Endothelial cell of umbilical vein (primary cell): ENCODE measurements at regions not wholly inside any gene's neighbourhood (a gene's known extent, or its start where the extent isn't known, plus 50 kb on each side); places are given as distances from the start of the nearest gene placed in this dataset.

Experiments
- BruUV-seq: library from RNA; stranded (reverse); fragments of 400-500 nt; replicated peaks from 2 replicates; lab custom pipeline; 2021; lab: Mats Ljungman, UMichigan
- CTCF ChIA-PET: fragments of 300-600, 350-600 bp; sonication (Branson Sonifier 250); formaldehyde crosslinking; loops from one replicate; lab custom pipeline; 2021; ENCODE audit warnings: antibody characterized with exemption, inconsistent platforms; lab: Charles Lee
- POLR2A ChIA-PET: fragments of 300-600, 350-600 bp; sonication (Branson Sonifier 250); formaldehyde crosslinking; loops from one replicate; lab custom pipeline; 2021; ENCODE audit warnings: antibody characterized with exemption, inconsistent platforms; lab: Charles Lee
- DNase-seq: peaks from one replicate; pipeline ENCODE4 v3.0.0-alpha.2; 2011; ENCODE audit warnings: low read depth, low spot score
- FAIRE-seq: peaks from 2 replicates; lab custom pipeline; 2011; peaks lifted over from hg19 to GRCh38; lab: Jason Lieb, UNC
- H2AFZ ChIP-seq: 2 replicates; pipeline ENCODE4 v1.6.0; 2012; ENCODE audit warnings: low read depth, low read length, control low read depth, inconsistent platforms
- H3K27ac ChIP-seq: 2 replicates; pipeline ENCODE4 v1.5.1; 2011; ENCODE audit warnings: low read depth, mild to moderate bottlenecking, control low read depth, low read length, moderate library complexity; ENCODE audit not compliant: insufficient read depth
- H3K27me3 ChIP-seq, 2 experiments: 2 replicates each; pipeline versions ENCODE4 v1.6.0 to v1.6.1; 2011; ENCODE audit warnings: low read length in 2 of 2, mixed read lengths in 1 of 2; ENCODE audit not compliant: control insufficient read depth in 2 of 2, insufficient read depth in 2 of 2
- H3K36me3 ChIP-seq, 2 experiments: 2 replicates in 1 of 2; 3 replicates in 1 of 2; pipeline ENCODE4 v1.5.1; 2011; ENCODE audit warnings: low read length in 2 of 2, mild to moderate bottlenecking in 1 of 2, moderate library complexity in 1 of 2; ENCODE audit not compliant: control insufficient read depth in 2 of 2, insufficient read depth in 2 of 2; ENCODE audit errors: extremely low read depth in 1 of 2
- H3K4me1 ChIP-seq: 3 replicates; pipeline ENCODE4 v1.5.1; 2011; ENCODE audit warnings: mild to moderate bottlenecking, low read length; ENCODE audit not compliant: control insufficient read depth, insufficient read depth; ENCODE audit errors: extremely low read depth
- H3K4me2 ChIP-seq: 2 replicates; pipeline ENCODE4 v1.6.1; 2011; ENCODE audit warnings: low read length, control low read depth, mixed read lengths; ENCODE audit not compliant: insufficient read depth
- H3K4me3 ChIP-seq, 3 experiments: fragments of 200-600 bp in 1 of 3; sonication (generic), shearing (Covaris generic) in 1 of 3; replicated peaks in 1 of 3; 2 replicates each; pipeline ENCODE4 v1.5.1; 2011 to 2016; ENCODE audit warnings: control low read depth in 3 of 3, low read length in 3 of 3, mild to moderate bottlenecking in 2 of 3, inconsistent platforms in 1 of 3, low read depth in 1 of 3, moderate library complexity in 1 of 3; ENCODE audit not compliant: insufficient read depth in 1 of 3
- H3K79me2 ChIP-seq: 2 replicates; pipeline ENCODE4 v1.6.0; 2012; ENCODE audit warnings: low read length, inconsistent platforms; ENCODE audit not compliant: control insufficient read depth, insufficient read depth
- H3K9ac ChIP-seq: replicated peaks from 2 replicates; pipeline ENCODE3; 2011; ENCODE audit warnings: low read length, control low read depth; ENCODE audit not compliant: insufficient read depth; ENCODE audit errors: extremely low read depth
- H3K9me1 ChIP-seq: replicated peaks from 3 replicates; pipeline ENCODE4 v1.6.0; 2011; ENCODE audit warnings: mild to moderate bottlenecking, low read length; ENCODE audit not compliant: control insufficient read depth, insufficient read depth; ENCODE audit errors: extremely low read depth
- H3K9me3 ChIP-seq: replicated peaks from 2 replicates; pipeline ENCODE4 v1.5.1; 2012; ENCODE audit warnings: low read length, inconsistent platforms; ENCODE audit not compliant: control insufficient read depth, insufficient read depth
- H4K20me1 ChIP-seq: replicated peaks from 2 replicates; pipeline ENCODE3; 2011; ENCODE audit warnings: mild to moderate bottlenecking, low read length; ENCODE audit not compliant: control insufficient read depth, insufficient read depth; ENCODE audit errors: extremely low read depth
- CTCF ChIP-seq, 2 donors: IDR thresholded peaks; 1 replicate in 1 of 2; 2 replicates in 1 of 2; pipeline ENCODE4 v1.5.1; 2011; ENCODE audit warnings: low read length in 2 of 2, mild to moderate bottlenecking in 2 of 2, moderate library complexity in 2 of 2, control low read depth in 1 of 2, inconsistent platforms in 1 of 2, low read depth in 1 of 2; ENCODE audit not compliant: insufficient read depth in 1 of 2; ENCODE audit errors: extremely low read depth in 1 of 2
- EZH2 ChIP-seq: IDR thresholded peaks from 2 replicates; pipeline ENCODE4 v1.6.1; 2012; ENCODE audit warnings: borderline replicate concordance, low read depth, mild to moderate bottlenecking, moderate library complexity, low read length, inconsistent platforms; ENCODE audit not compliant: severe bottlenecking
- FOS ChIP-seq: IDR thresholded peaks from 2 replicates; pipeline ENCODE4 v1.6.1; 2011; ENCODE audit warnings: mild to moderate bottlenecking, low read length, moderate library complexity, borderline replicate concordance; ENCODE audit not compliant: insufficient read depth
- GATA2 ChIP-seq: IDR thresholded peaks from 2 replicates; pipeline ENCODE4 v1.7.0; 2011; ENCODE audit warnings: low read depth, mild to moderate bottlenecking, moderate library complexity, mixed read lengths, low read length; ENCODE audit not compliant: insufficient read length, insufficient read depth
- JUN ChIP-seq: IDR thresholded peaks from 2 replicates; pipeline ENCODE4 v1.6.1; 2011; ENCODE audit warnings: borderline replicate concordance, low read depth; ENCODE audit not compliant: insufficient read length, insufficient read depth
- MAX ChIP-seq: IDR thresholded peaks from 2 replicates; pipeline ENCODE4 v1.6.1; 2011; ENCODE audit not compliant: insufficient read depth, insufficient read length
- MYC ChIP-seq: IDR thresholded peaks from one replicate; pipeline ENCODE4 v1.6.1; 2011; ENCODE audit warnings: mild to moderate bottlenecking, low read depth, low read length
- POLR2A ChIP-seq: IDR thresholded peaks from 2 replicates; pipeline ENCODE4 v1.6.1; 2012; ENCODE audit warnings: low read depth, mild to moderate bottlenecking, control low read depth, low read length
- POLR2AphosphoS5 ChIP-seq: IDR thresholded peaks from 2 replicates; pipeline ENCODE4 v1.6.1; 2012; ENCODE audit warnings: low read depth, mild to moderate bottlenecking, control low read depth, low read length, moderate library complexity; ENCODE audit not compliant: insufficient read depth
- dilution Hi-C: fragments of 300-500 bp; cut with MboI; formaldehyde crosslinking; loops from one replicate; pipeline ENCODE4 v1.15.0; 2019; ENCODE audit warnings: low sequenced_read_pairs; ENCODE audit not compliant: extremely low pct_ligation_motif_present
- intact Hi-C: fragments of 100-400 bp; cut with micrococcal nuclease; formaldehyde crosslinking; loops from one replicate; pipeline ENCODE4 v1.10.0; 2022

GRCh38 chr4:62344474-62344873 is 1144.3 kb downstream of the ADGRL3 start:
- H3K9me1 ChIP-seq: no peaks in the 10 kb centered on the region
- no peaks in the 10 kb centered on the region for H3K36me3 ChIP-seq
- H3K9me3 ChIP-seq: peaks cover 6% of the 10 kb centered on the region
- no peak for TF ChIP-seq EZH2
- no peak for TF ChIP-seq GATA2
- TF ChIP-seq CTCF (IDR thresholded peaks at IDR 0.05; ENCODE audit: extremely low read depth in 1 of 2, insufficient read depth in 1 of 2, low read depth in 1 of 2, low read length in 2 of 2): no peak
- no peak for TF ChIP-seq POLR2AphosphoS5
- no peak overlapping the region for H3K27ac ChIP-seq
- ChIA-PET POLR2A (no interaction called here), CTCF (no interaction called here)
- FAIRE-seq (no peak), DNase-seq (no peak)
- H3K27me3 ChIP-seq: no peaks in the 10 kb centered on the region
- no TSS peak for BruUV-seq
- no peak overlapping the region for H3K4me2 ChIP-seq
- H3K4me3 ChIP-seq: no peak overlapping the region
- dilution Hi-C loops: no loop called here
- intact Hi-C loops: no loop called here
- H4K20me1 ChIP-seq: no peaks in the 10 kb centered on the region
- no peak overlapping the region for H2AFZ ChIP-seq
- no peak overlapping the region for H3K9ac ChIP-seq
- no peaks in the 10 kb centered on the region for H3K79me2 ChIP-seq
- no peaks in the 10 kb centered on the region for H3K4me1 ChIP-seq

- no TSS peak for BruUV-seq
- FAIRE-seq (no peak), DNase-seq (no peak)
- Histone ChIP-seq H3K4me3 (no peak overlapping the region), H3K27me3 (no peaks in the 10 kb centered on the region), H3K36me3 (no peaks in the 10 kb centered on the region), H3K79me2 (no peaks in the 10 kb centered on the region), H2AFZ (no peak overlapping the region), H4K20me1 (no peaks in the 10 kb centered on the region), H3K9me3 (peaks cover 4% of the 10 kb centered on the region), H3K9me1 (no peaks in the 10 kb centered on the region), H3K9ac (no peak overlapping the region), H3K27ac (no peak overlapping the region), H3K4me1 (no peaks in the 10 kb centered on the region), H3K4me2 (no peak overlapping the region)
- POLR2A ChIA-PET: no interaction called here
- CTCF ChIA-PET: no interaction called here
- intact Hi-C loops: no loop called here
- dilution Hi-C loops: no loop called here
- TF ChIP-seq CTCF (IDR thresholded peaks at IDR 0.05; ENCODE audit: extremely low read depth in 1 of 2, insufficient read depth in 1 of 2, low read depth in 1 of 2, low read length in 2 of 2) (no peak), POLR2A (no peak), GATA2 (no peak), JUN (no peak), MAX (no peak), FOS (no peak), EZH2 (no peak), POLR2AphosphoS5 (no peak), MYC (no peak)
Measured at GRCh38 chr4:62342346-62342745, 1142.2 kb downstream of the ADGRL3 start.
